HFF-Myc (cell line): ENCODE measurements at regions not wholly inside any gene's neighbourhood (a gene's known extent, or its start where the extent isn't known, plus 50 kb on each side); places are given as distances from the start of the nearest gene placed in this dataset.

Source experiments
- DNase-seq: peaks from one replicate; pipeline ENCODE4 v3.0.0-alpha.2; 2011; ENCODE audit warnings: low read depth; ENCODE audit errors: extremely low read depth
- H3K4me3 ChIP-seq: replicated peaks from 2 replicates; pipeline ENCODE4 v1.5.1; 2011; ENCODE audit warnings: low read depth, mild to moderate bottlenecking, control low read depth, low read length
- CTCF ChIP-seq: IDR thresholded peaks from 2 replicates; pipeline ENCODE4 v1.5.1; 2012; ENCODE audit warnings: mild to moderate bottlenecking, low read depth, low read length, control low read depth; ENCODE audit errors: missing control alignments

GRCh38 chr9:30505311-30505710 lies 1879.1 kb upstream of the ACO1 start:
- TF ChIP-seq CTCF = no peak
- DNase-seq = no peak
- no peak overlapping the region for H3K4me3 ChIP-seq

GRCh38 chr9:30506749-30507148 lies 1877.7 kb upstream of the ACO1 start:
- no peak overlapping the region for H3K4me3 ChIP-seq
- TF ChIP-seq CTCF = no peak
- no peak for DNase-seq

- DNase-seq = no peak
These were observed 1877.3 kb upstream of the ACO1 start for GRCh38 chr9:30507166-30507565.

GRCh38 chr9:30511666-30512065 lies 1872.8 kb upstream of the ACO1 start:
- TF ChIP-seq CTCF = no peak
- DNase-seq = no peak
- no peak overlapping the region for H3K4me3 ChIP-seq

More at GRCh38 chr9:30507166-30507565, 1877.3 kb upstream of the ACO1 start:
- H3K4me3 ChIP-seq = no peak overlapping the region
- TF ChIP-seq CTCF = no peak

GRCh38 chr9:30519166-30519565 lies 1865.3 kb upstream of the ACO1 start:
- H3K4me3 ChIP-seq = no peak overlapping the region
- no peak for DNase-seq
- TF ChIP-seq CTCF = no peak

GRCh38 chr9:30519756-30520155 lies 1864.7 kb upstream of the ACO1 start:
- TF ChIP-seq CTCF = no peak
- no peak overlapping the region for H3K4me3 ChIP-seq
- no peak for DNase-seq

- DNase-seq = no peak
- no peak for TF ChIP-seq CTCF
- no peak overlapping the region for H3K4me3 ChIP-seq
These were observed 1862.4 kb upstream of the ACO1 start for GRCh38 chr9:30522061-30522460.
